PC-9 (cell line): ENCODE measurements at regions not wholly inside any gene's neighbourhood (a gene's known extent, or its start where the extent isn't known, plus 50 kb on each side); places are given as distances from the start of the nearest gene placed in this dataset.

Experiments used
- EZH2 ChIP-seq: fragments of 200-600 bp; sonication (generic); IDR thresholded peaks from 2 replicates; pipeline ENCODE4 v1.8.0; 2017; ENCODE audit warnings: antibody characterized with exemption, low read depth
- TF ChIP-seq, protein P1 (sequence below): fragments of 200-600 bp; sonication (generic); conservative IDR thresholded peaks from 2 replicates; pipeline ENCODE4 v1.6.1; 2017; ENCODE audit warnings: mixed run types, antibody characterized with exemption, mild to moderate bottlenecking, moderate library complexity

DNA sequence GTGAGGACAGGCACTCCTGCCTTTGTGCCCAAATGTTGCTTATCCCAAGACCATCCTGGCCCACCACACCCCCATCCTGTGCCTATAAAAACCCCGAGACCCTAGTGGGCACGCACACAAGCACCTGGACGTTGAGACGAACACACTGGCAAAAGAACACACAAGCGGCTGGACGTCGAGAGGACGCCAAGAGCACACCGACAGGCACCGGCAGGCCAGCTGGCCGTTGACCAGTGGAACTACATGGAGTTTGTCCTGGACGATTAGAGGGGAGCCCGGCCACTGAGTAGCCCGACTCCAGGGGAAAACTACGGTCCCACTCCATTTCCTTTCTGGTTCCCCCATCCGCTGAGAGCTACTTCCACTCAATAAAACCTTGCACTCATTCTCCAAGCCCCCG lies 301.7 kb downstream of the PCDH10 start:
- TF ChIP-seq, protein P1, sequence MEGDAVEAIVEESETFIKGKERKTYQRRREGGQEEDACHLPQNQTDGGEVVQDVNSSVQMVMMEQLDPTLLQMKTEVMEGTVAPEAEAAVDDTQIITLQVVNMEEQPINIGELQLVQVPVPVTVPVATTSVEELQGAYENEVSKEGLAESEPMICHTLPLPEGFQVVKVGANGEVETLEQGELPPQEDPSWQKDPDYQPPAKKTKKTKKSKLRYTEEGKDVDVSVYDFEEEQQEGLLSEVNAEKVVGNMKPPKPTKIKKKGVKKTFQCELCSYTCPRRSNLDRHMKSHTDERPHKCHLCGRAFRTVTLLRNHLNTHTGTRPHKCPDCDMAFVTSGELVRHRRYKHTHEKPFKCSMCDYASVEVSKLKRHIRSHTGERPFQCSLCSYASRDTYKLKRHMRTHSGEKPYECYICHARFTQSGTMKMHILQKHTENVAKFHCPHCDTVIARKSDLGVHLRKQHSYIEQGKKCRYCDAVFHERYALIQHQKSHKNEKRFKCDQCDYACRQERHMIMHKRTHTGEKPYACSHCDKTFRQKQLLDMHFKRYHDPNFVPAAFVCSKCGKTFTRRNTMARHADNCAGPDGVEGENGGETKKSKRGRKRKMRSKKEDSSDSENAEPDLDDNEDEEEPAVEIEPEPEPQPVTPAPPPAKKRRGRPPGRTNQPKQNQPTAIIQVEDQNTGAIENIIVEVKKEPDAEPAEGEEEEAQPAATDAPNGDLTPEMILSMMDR: no peak
- TF ChIP-seq EZH2: no peak
